Sciatic nerve (tissue), 2 donors: ENCODE measurements at regions not wholly inside any gene's neighbourhood (a gene's known extent, or its start where the extent isn't known, plus 50 kb on each side); places are given as distances from the start of the nearest gene placed in this dataset.
"Not testable (repeated sequence)": the region's sequence is repeated elsewhere in the genome, so short reads cannot be mapped to it uniquely, and the experiment has no call there.

Experiments
- ATAC-seq: fragments of 200-7000 bp; cut with Tn5 transposase; one replicate; pipeline ENCODE4 v1.9.1; 2020; ENCODE audit warnings: mild to moderate bottlenecking, moderate library complexity
- DNase-seq: peaks from one replicate; pipeline ENCODE4 v3.0.0-alpha.2; 2020; ENCODE audit warnings: low spot score
- intact Hi-C: fragments of 100-400 bp; cut with DNase I; formaldehyde crosslinking; loops from one replicate; pipeline ENCODE4 v1.14.2; 2022
- donor health status: DM: no; HTN: no; CAD: no.
- donor health status: DM: no; HTN: no; CAD: no.

- intact Hi-C loops = no loop called here
- ATAC-seq (no peak), DNase-seq (no peak)
Observed at GRCh38 chr5:110968246-110969005, 103.1 kb upstream of the TSLP start.

DNA sequence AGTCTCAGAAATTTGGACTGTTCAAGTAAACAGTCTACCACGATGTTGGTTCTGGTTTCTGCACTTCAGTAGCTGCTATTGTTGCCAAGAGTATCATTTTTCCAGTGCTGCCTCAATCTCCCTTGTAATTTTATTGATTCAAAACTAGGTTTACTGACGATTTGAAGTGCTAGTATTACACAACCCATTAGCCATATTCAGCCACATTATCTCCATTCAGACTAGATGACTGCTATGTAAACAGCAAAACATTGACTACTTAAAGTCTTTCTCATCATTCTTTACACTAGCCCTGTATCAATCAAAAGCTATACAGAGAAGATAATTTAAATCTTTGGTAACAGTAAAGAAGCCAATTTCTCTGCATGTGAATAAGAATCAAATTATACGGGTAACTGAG, 102.0 kb upstream of the TSLP start:
- no peak for DNase-seq
- no peak for ATAC-seq
- intact Hi-C loops = no loop called here

DNA sequence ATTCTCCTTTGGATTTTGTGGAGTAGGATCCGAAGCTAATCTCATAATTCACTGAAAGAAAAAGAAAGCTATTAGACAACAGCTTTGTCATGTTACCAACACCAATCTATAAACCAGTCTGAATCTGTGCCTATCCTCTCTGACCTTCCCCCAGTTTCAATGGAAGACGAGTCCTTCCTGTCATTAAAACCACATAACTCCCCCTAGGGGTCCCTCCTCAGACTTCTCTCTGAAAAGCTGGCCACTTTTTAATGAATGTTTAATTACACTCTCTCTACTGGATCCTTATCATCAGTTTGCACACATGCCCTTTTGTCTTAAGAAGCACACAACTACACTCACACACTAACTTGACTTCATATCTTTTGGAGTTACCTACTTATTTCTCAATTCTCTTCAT, 98.0 kb upstream of the TSLP start:
- no peak for ATAC-seq
- no peak for DNase-seq
- intact Hi-C loops = no loop called here

DNA sequence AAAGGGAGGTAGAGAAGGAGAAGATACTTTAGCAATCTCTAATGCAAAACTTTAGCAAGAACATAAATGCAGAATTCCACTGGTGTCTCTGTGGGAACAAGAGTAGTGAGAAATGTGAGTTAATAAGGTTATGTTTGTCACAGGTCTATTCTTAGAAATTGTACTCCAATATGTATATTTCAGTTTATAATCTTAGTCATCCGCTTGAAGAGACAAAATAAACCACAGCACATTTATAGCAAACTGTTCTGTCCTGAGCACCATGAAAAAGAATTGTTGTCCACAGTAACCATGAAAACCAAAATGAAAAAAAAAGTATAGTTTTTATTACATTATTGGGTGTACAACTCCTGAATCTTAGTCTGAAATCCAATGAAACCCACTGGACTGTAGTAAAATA, 93.6 kb upstream of the TSLP start:
- no peak for ATAC-seq
- no peak for DNase-seq
- intact Hi-C loops = no loop called here

DNA sequence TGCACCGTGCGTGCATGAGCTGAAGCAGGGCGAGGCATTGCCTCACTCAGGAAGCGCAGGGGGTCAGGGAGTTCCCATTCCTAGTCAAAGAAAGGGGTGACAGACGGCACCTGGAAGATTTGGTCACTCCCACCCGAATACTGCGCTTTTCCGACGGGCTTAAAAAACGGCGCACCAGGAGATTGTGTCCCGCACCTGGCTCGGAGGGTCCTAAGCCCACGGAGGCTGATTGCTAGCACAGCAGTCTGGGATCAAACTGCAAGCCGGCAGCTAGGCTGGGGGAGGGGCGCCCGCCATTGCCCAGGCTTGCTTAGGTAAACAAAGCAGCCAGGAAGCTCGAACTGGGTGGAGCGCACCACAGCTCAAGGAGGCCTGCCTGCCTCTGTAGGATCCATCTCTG, 85.6 kb upstream of the TSLP start:
- intact Hi-C loops, DNase-seq, ATAC-seq: not testable (repeated sequence)

DNA sequence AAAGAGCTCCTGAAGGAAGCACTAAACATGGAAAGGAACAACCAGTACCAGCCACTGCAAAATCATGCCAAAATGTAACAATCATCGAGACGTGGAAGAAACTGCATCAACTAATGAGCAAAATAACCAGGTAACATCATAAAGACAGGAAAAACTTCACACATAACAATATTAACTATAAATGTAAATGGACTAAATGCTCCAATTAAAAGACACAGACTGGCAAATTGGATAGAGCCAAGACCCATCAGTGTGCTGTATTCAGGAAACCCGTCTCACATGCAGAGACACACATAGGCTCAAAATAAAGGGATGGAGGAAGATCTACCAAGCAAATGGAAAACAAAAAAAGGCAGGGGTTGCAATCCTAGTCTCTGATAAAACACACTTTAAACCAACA, 83.9 kb upstream of the TSLP start:
- intact Hi-C loops, ATAC-seq, DNase-seq: not testable (repeated sequence)

- ATAC-seq (no peak), DNase-seq (no peak)
- intact Hi-C loops = no loop called here
Observed at GRCh38 chr5:110996742-110997141, 74.8 kb upstream of the TSLP start.

DNA sequence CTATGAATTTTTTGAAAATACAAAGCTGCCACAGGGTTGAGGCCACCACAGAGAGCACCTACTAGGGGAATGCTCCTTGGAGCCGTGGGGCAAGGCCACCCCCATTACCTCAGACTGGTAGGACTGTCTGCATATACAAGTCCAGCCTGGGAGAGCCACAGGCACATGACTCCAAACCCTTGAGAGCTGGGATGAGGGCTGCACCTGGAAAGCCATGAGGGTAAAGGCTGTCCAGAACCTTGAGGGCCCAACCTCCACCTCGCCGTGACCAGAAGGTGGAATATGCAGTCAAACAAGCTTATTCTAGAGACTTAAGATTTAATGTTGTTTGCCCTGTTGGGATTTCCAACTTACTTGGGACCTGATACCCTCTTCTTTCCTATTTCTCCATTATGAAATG, 69.5 kb upstream of the TSLP start:
- intact Hi-C loops = no loop called here
- no peak for ATAC-seq

DNA sequence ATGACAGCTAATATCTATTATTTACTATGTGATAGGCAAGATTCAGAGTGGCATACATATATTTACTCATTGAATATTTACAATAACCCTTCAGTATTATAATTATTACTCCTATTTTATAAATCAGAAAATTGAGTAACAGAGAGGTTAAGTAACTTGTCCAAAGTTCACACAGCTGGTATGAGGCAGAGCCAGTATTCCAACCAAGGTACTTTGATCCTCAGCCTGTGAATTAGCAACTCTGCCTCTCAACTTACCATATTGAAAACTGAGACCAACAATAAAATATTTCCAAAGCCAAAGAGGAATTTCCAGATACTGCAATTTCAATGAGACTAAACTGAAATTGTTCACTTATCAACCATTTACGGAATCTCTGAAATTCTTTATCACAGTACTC, 67.9 kb upstream of the TSLP start:
- intact Hi-C loops = no loop called here
- no peak for DNase-seq
- no peak for ATAC-seq

More for the DNA sequence above, 69.5 kb upstream of the TSLP start:
- DNase-seq = no peak

GRCh38 chr5:111004291-111004690, 67.2 kb upstream of the TSLP start:
- DNase-seq (no peak), ATAC-seq (no peak)
- intact Hi-C loops = no loop called here

DNA sequence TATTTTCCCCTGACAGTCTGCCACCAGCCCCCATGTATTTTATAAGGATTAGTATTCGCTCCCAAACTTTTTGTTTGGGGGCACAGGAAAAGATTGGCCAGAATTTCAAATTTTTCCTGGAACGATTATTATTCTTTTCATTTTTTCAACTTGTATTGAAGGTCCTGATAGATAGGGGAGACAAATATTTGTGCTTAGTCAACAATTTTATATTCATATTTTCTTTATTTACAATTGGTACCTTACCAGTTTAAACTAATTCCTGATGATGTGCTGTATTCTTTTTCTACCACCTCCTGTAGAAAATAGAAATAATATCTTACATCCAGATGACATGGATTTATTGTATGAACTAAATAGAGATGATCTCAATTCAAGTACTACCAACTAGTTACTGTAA, 60.7 kb upstream of the TSLP start:
- no peak for DNase-seq
- ATAC-seq = no peak
- intact Hi-C loops = no loop called here

GRCh38 chr5:111013011-111013410, 58.5 kb upstream of the TSLP start:
- DNase-seq = no peak
- intact Hi-C loops = no loop called here
- ATAC-seq = no peak

- DNase-seq (no peak), ATAC-seq (no peak)
- intact Hi-C loops = no loop called here
Observed at GRCh38 chr5:111016801-111017200, 54.7 kb upstream of the TSLP start.

DNA sequence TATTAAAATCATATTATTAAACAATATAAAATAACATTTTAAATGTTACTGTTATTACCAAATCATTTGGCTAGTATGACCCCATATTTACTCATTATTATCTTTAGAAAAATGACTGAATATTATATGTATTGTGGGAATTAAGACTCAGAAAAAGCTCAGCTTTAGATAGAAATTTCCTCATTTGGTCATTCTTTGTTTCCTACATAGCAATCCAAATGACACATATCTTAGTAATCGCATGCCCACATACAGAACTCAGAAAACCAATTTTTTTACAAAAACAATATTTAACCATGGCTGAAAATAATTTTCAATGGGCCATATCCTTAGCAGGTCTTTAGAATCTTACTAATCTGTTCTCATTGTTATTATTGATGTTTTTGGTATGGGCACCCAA, 53.8 kb upstream of the TSLP start:
- ATAC-seq (no peak), DNase-seq (no peak)
- intact Hi-C loops = no loop called here
